D341Med (cell line): ENCODE measurements at regions not wholly inside any gene's neighbourhood (a gene's known extent, or its start where the extent isn't known, plus 50 kb on each side); places are given as distances from the start of the nearest gene placed in this dataset.
A peak's percentile ranks its signal among the peaks of the same experiment; 100 is the strongest.

Experiments
- DNase-seq: peaks from one replicate; pipeline ENCODE4 v3.0.0; 2012; ENCODE audit warnings: low spot score

DNA sequence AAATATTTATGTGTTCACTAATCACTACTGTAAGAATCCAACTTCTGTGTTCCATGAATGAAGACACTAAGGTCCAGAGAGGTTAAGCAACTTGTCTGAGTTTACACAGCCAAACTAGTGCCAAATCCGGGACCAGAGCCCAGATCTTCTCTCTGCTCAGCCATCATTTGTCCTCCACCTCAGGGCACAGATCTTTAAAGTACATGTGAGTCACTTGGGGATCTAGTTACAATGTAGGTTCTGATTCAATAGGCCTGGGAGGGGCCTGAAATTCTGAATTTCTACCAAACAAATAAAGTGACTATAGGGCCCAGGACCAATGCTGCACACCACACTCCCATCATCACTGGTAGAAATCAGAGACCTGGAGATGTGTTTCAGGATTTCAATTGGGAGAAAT lies 162.9 kb downstream of the GXYLT1 start:
- DNase-seq: no peak

DNA sequence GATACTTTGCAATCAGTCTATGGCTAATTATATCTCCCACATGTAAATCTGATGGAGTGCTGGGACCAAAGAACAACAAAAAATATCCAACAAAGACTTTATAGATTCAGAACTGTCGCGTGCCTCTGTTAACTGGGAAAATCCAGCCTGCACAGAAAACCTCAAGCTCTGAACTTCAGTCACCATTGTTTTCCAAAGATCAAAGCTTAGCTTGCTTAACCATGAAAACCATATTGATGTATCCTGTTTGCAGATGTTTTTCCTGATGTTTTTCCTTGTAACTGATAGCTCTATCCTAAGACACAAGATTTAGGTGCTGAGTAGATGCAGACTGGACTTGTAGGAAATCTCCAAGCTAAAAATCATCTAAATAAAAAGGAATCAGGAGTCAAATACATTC lies 163.7 kb downstream of the GXYLT1 start:
- no peak for DNase-seq

DNA sequence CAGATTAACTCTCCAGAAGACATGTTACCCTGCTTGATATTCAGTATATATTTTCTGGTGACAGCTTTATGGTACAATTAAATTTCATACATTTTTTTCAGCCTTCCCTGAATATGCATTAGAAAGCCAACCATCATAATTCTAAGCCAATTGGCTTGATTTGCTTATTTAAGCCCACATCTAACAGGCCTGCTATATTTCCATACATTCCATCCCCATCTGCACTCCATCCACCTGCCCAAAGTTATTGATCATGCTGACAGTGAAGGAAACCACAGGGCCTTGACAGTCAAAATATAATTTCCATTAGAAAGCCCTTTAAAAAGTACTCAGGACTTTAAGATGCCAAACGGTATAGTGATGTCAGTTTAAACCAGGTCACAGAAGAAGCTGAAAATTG lies 164.3 kb downstream of the GXYLT1 start:
- DNase-seq: no peak

DNA sequence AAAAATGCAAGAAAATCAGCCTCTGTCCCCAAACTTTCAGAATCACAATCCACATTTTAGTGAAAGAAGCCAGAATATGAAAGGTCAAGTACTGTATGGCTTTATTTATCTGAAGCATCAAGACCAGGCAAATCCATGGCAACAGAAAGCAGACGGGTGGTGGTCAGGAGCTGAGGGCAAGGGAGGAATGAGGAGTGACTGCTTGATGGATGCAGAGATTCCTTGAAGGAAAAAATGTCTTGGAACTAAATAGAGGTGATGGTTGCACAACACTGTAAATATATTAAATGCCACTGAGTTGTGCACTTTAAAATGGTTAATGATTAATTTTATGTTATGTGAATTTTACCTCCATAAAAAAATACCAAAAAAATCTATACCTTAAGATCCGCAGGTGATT lies 165.1 kb downstream of the GXYLT1 start:
- no peak for DNase-seq

DNA sequence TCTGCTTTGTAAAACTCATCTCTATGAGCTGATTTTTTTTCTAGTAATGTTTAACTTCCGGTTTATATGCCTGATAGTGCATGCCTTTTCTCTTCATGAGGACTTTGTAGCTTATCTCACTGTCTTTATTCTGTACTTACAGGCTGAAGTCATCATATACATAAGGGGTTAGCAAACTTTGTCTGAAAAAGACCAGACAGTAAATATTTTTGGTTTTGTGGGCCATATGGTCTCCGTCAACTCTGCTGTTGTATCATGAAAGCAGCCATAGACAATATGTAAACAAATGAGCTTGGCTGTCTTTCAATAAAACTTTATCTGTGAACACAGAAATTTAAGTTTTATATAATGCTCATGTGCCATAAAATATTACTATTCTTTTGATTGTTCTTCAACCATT lies 172.1 kb downstream of the GXYLT1 start:
- DNase-seq: no peak

DNA sequence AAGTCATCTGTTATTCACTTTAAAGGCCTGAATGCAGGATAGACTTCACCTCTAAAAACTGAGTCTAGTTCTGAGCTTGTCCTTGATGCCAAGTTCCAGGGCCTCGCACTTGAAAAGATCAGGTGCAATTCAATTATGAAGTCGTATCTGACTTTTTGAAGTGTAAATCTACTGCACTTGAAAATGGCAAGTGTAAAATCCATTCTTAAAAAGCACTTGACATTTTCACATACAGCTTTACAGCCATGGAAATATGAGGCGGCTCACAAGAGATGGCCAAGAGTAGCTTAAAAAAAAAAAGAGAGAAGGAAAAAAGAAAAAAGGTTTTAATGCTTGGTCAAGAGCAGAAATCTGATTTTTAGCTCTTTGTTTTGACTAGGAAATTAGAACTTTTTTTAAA lies 172.5 kb downstream of the GXYLT1 start:
- DNase-seq: no peak

DNA sequence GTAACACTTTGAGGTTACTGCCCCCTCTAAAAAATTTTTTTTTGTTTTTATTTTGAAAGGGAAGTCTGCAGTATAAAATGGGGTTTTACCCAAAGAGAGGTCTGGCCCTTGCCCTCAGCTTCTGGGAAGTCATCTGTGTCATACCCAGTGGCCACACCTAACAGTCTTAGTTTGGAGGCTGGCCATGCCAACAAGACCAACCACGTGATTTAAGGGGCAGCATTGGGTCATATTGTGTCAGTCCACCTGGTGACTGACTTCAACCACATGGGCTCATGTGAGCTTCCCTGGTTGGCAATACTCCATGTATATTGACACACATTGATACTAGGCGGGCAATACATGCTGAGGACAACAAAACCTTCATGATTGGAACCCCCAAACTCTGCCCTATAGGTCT lies 173.9 kb downstream of the GXYLT1 start:
- DNase-seq: no peak

DNA sequence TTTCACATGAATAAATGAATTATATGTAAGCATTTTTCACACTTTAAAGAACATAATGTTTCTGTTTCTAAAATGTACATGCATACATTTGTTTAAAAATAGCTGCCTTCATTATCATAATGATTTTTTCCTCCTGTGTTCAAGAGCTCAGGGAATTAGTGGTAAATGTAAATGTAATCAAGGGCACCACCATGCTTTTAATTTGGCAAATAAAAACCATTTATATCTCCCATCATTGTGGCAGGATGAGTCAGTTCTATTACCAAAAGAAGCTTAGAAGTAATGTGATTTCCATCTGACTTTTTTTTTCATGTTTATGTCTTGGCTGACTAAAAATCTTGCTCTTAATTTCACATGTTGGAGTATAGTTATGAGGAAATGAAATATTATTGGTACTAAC lies 176.1 kb downstream of the GXYLT1 start:
- DNase-seq: no peak

DNA sequence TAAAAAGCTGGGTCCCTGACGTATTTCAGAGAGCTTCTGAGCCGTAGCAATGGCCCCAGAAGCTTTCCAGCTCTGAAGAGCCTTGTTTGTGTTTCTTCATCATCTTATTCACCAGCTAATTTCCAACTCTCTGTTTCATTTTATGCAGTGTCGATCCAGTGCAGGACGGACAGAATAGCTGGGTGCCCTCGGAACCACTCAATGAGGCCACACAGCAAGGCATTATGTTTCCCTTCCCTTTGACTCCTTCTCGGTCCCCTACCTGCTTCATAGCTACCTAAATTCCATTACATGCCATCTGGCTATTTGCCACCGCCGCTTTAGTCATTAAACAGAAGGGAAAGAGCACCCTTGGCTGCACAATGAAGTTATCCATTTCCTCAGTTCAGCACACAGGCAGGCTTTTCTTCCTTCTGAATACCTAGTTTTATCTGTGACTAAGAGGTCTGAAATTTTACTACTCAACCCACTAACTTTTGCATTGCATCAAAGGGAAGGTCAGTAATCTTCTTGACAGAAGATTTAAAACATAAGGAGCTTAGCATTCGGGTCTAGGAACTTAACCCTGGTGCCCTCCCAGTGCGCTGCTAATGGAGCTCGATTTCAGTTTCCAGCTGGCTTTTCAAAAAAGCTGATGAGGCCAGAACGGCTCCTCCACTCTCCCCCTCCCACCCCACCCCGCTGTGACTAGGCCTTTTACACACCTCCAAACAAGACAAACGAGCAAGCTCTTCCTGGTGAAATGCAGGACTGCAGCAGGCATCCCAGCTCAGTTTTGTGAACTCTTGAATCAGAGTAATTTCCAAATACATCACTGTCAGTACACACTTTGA lies 176.8 kb downstream of the GXYLT1 start:
- DNase-seq: peak; percentile 57

DNA sequence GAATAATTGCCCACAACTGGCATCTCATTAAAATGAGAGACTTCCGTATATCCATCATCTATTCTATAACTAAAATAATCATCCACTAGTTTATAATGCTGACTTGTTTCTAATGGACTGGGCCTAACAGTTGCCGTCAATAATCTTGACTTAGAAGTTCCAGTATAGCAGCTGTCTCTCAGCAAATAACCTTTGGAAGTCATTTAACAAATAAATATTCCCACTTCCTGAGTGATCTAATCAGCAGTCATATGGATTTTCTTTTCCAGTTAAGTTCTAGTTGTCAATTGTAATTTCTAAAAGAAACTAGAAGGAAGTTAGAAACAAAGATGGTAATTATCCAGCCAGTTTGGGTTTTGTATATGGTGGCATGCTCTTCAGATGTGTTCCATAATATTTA lies 177.8 kb downstream of the GXYLT1 start:
- no peak for DNase-seq

DNA sequence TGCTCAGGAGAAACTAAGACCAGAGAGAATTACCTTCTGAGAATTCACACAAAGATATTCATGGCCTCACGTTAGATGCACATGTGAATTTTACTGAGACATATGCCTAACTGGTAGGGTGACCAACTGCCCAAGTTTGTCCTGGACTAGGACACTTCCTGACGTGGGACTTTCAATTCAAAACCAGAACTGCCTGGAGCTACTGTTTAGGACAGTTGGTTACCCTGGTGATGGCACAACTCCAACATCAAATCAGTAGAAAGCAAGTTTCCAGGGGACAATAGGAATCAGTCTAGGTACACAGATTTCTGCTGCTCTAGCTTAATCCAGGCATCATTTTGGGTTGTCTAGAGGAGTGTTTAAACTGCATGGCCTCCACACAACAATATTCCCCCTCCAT lies 178.7 kb downstream of the GXYLT1 start:
- no peak for DNase-seq

DNA sequence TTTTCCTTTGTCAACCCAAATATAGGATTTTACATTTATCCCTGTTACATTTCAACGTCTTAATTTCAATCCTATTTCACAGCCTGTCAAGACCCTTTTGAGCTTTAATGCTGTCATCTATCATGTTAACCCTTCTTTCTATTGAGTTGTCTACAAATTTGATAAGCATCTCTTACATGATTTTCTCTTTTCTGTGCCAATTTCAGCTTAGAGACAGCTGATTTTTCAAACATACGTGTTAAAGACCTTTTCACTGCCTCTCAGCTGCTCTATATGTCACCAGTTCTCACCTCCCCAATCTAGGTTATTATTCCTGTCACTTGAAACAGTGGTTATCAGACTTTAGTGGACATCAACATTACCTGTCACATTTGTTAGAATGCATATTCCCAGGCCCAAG lies 181.3 kb downstream of the GXYLT1 start:
- DNase-seq: no peak

DNA sequence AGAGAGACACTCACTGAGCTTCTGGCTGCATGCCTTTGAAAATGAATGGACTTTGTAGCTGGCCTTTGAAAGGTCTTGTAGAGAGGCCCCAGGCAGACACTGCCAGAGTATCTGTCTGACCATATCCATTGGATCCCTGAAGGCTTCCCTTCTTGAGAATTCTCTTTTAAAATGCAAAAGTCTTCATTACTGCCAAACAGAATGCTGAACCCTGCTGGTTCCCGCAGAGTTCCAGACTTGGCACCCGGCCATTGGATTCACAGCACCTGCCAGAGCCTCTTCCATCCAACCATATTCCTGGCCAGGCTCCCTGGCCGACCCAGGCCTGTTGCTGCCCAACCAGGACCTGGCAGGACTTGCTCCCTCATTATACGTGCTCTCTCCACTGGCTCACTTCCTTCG lies 182.5 kb downstream of the GXYLT1 start:
- DNase-seq: no peak

DNA sequence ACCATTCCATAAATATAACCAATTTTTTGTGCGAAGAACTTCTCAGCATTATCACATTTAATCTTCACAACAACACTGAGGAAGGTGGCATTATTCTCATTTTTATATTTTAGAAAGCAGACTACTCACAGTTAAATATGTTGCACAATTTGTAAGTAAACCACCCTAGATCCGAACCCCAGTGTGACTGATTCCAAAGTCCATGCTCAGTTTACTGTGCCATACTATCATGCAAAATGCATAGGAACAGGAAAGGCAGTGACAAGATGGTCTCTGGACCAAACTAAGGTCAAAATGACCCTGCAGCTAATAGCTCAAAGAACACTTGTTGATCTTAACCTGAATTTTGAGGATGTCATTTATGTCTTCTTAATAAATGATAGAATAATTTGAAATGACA lies 185.4 kb downstream of the GXYLT1 start:
- DNase-seq: no peak

DNA sequence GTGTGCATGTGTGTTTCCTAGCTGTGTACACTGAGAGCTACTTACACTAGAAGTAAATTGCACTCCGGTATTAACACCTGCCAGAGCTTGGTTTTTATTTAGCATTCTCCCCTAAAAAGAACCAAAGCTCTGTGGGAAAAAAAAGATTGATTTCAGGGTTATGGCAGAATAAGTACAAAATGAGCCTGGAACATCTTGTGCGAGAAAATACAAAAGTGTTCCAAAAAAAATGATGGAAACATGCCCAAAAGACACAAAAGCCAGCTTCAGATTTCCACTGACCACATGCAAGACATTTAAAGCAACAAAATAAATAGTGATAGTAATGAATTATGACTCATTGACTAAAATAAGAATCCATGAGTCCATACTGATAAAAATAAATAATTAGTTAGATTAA lies 188.3 kb downstream of the GXYLT1 start:
- DNase-seq: no peak

DNA sequence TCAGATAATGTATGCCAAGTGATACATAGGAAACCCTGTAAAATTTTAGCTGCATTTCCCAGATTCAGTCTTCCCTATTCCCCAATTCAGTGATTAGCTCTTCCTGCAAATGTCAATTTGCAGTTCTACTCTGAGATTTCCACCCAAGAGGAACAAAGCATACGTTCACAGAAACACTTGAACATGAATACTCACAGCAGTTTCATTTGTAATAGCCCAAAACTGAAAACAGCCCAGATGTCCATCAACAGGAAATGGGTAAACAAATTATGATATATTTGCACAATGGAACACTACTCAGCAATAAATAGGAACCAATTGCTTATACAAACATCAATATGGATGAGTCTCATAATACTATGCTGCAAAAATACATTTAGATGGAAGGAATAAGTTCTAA lies 194.2 kb downstream of the GXYLT1 start:
- DNase-seq: no peak

DNA sequence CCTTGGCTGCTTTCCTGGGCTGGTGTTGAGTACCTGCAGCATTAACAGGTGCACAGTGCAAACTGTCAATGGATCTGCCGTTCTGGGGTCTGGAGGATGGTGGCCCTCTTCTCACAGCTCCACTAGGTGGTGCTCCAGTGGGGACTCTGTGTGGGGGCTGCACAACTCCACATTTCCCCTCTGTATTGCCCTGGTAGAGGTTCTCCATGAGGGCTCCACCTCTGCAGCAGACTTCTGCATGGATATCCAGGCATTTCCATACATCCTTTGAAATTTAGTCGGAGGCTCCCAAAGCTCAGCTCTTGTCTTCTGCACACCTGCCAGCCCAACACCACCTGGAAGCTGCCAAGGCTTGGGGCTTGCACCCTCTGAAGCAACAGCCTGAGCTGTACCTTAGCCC lies 198.6 kb downstream of the GXYLT1 start:
- no peak for DNase-seq

DNA sequence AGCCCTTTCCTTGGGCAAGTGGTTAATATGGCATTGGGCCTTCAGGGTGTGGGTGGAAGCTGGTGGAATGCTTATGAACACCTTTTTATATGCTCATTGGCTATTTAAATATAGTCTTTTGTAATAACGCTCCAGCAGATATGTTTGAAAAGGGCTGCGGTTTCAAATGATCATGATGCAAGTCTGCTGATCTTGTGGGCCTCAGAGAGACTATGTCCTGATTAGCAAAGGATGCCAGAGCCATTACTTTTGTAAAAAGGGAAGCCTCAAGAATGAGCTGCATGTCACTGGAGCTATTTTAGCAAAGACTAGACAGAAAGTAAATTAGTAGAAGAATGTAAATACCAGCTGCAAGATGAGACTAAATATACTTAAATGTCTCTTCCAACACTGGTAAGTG lies 200.5 kb downstream of the GXYLT1 start:
- no peak for DNase-seq

DNA sequence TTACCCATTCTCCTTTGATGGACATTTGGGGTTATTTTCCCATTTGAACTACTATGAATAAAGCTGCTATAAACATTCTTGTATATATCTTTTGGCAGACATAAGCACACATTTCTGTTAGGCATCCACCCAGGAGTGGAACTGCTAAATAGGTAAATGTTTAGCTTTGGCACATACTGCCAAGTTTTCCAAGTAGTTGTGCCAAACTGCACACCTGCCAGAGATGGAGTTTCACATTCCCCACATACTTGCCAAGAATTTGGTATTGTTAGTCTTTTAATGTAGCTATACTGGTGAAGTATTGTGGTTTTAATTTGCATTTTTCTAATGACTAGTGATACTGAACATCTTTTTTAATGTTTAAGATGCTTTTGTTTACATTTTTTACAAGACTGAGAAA lies 201.0 kb downstream of the GXYLT1 start:
- DNase-seq: no peak

DNA sequence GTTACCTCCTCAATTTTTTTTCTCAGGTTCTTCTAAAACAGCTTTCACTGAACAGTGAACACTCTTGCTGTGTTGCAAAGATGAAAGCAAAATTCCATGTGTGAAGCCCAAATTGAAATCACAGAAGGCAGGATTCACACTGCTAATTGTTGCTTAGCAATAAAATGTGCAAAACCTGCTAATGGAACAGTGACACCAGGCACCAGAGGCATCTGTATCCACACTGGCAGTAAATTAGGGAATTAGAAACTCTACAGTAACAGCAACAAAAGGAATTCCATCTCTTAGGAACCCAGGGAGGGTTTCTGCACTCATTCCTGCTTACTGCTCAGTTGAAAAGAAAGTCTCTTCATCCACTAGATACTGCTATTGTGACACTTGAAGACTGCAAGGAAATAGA lies 202.3 kb downstream of the GXYLT1 start:
- DNase-seq: no peak

DNA sequence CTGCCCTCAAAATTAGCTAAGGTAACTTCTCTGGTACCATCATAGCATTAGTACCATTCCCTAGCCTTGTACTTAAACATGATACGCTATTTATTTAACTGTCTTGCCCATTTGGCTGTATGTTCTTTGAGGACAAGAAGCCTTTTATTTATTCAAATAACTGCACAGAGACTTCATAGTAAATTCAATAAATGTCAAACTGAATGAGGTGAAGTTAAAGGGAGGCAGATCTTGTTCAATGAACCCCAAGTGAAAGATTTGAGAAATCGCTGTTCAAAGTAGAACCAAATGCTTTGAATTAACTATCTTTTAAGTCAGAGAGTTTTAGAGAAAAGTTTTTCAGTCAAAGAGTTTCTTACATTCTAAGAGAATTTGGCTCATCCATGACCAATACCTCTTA lies 203.6 kb downstream of the GXYLT1 start:
- no peak for DNase-seq

DNA sequence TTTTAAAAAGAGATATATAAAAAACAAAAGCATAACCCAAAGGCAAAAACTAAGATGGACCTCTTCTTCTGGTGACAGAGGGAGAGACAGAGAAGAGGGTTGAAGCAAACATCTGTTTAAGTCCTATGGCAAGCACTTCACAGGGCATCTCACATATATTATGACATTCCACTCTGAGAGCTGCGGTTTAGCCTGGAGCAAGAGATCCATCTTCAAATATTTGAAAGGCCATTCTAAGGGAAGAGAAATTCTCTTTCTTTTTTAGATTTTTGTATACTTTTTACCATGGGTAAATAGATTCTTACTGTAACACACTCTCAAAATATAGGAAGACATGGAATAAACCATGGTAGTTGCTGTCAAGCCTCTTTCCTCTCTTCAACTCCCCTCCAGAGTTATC lies 204.1 kb downstream of the GXYLT1 start:
- no peak for DNase-seq

DNA sequence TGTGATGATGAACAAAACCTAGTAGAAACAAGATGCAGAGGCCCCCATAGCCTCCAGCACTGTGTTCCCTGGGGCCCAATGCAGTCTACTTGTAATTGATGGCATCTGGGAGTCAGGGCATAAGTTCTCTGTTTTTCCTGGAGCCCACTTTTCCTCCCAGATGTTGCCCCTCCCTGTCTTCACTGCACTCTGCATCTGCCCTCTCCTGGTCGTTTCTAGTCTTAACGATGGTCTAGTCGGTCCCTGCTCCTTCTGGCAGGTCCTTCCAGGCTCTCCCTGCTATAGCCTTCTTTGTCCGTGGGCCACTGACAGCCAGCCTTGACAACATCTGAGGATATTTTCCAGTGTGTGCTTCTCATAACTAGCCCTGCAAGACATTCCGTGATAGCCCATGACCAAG lies 208.3 kb downstream of the GXYLT1 start:
- no peak for DNase-seq

DNA sequence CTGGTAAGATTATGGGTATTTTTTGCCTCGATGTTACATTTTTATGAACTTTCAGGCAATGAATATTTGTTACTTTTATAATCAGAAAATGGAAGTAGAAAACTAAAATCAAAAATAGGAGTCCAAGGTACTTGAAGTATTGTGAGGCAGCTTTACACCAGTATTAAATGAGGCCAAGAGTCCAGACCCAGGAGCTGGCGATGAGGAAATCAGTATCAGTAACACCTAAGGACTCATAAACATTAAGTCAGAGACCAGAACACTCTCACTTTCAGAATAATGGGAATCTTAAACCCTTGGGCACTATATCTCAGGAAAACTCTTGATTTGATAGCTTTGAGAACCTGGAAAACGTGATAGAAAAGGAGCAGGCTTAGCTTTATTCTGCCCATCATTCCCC lies 208.8 kb downstream of the GXYLT1 start:
- no peak for DNase-seq
